Esophagus squamous epithelium (tissue), 4 donors: ENCODE measurements at regions not wholly inside any gene's neighbourhood (a gene's known extent, or its start where the extent isn't known, plus 50 kb on each side); places are given as distances from the start of the nearest gene placed in this dataset.

Experiments used
- POLR2A ChIP-seq, 4 donors: fragments of 450-650 bp; IDR thresholded peaks; one replicate each; pipeline ENCODE4 v1.6.1; 2017; ENCODE audit warnings: antibody characterized with exemption in 4 of 4, mild to moderate bottlenecking in 4 of 4, moderate library complexity in 3 of 4
- TF ChIP-seq, protein P1 (sequence below), 6 experiments: fragments of 450-650 bp in 4 of 6; fragments of 200-600 bp in 2 of 6; sonication (generic) in 2 of 6; IDR thresholded peaks; one replicate each; pipeline ENCODE4 v1.5.1; 2016 to 2019; ENCODE audit warnings: antibody characterized with exemption in 6 of 6, mild to moderate bottlenecking in 4 of 6, moderate library complexity in 4 of 6

DNA sequence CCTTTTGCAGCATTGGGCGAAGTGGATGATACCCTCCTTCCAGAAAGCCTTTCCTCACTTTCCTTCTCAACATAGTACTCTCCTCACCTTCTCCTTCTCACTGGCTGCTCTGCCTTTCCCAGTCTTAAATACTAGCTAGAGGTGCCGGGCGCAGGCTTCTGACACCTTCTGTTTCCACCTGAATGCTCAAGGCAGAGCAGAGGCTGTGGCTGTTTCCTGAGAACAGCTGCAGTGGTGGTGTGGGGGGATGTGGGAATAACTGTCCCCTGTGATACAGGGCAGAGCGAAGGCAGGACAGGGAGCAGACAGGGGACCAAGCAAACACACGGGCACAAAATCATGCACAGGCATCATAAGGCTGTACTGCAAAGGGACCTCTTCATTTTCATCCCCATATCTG is 303.1 kb downstream of the SS18 start:
- TF ChIP-seq, protein P1, sequence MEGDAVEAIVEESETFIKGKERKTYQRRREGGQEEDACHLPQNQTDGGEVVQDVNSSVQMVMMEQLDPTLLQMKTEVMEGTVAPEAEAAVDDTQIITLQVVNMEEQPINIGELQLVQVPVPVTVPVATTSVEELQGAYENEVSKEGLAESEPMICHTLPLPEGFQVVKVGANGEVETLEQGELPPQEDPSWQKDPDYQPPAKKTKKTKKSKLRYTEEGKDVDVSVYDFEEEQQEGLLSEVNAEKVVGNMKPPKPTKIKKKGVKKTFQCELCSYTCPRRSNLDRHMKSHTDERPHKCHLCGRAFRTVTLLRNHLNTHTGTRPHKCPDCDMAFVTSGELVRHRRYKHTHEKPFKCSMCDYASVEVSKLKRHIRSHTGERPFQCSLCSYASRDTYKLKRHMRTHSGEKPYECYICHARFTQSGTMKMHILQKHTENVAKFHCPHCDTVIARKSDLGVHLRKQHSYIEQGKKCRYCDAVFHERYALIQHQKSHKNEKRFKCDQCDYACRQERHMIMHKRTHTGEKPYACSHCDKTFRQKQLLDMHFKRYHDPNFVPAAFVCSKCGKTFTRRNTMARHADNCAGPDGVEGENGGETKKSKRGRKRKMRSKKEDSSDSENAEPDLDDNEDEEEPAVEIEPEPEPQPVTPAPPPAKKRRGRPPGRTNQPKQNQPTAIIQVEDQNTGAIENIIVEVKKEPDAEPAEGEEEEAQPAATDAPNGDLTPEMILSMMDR (IDR thresholded peaks at IDR 0.05) = no peak
- no peak for TF ChIP-seq POLR2A (IDR thresholded peaks at IDR 0.05)
